ENCODE measurements at regions not wholly inside any gene's neighbourhood (a gene's known extent, or its start where the extent isn't known, plus 50 kb on each side); places are given as distances from the start of the nearest gene placed in this dataset.
"Not testable (repeated sequence)": the region's sequence is repeated elsewhere in the genome, so short reads cannot be mapped to it uniquely, and the experiment has no call there.

DNA sequence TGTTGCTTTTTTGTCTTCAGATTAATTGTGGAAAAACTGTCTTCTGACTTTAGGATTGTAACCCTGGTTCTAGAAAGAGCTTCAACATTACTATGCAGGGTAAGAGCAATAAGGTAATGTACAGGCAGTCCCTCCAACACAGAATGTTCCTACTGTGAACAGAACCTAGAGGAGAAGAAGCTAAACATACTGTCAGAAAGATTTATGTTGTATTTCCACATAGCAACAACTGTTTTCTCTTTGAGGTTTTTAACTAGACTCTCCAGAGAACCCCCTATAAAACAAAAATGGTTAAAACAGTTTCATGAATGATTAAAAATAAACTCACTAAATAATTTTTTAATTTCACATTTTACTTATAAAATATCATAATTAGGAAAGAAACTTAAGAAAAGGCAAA, 64.3 kb upstream of the NAA35 start:
- Histone ChIP-seq H3K36me3 (peaks cover 0 to 5% (median 2%) of the 10 kb centered on the region in 4 donors), H3K27me3 (no peaks in the 10 kb centered on the region), H3K4me1 (peaks cover 0 to 24% (median 7%) of the 10 kb centered on the region in 4 donors), H3K9me3 (no peaks in the 10 kb centered on the region), H3K4me3 (no peak overlapping the region), H3K27ac (replicated peaks in 1 of 4) (peak overlapping the region; percentile 49 to 61 (median 56))
- no peak for TF ChIP-seq POLR2AphosphoS5 (IDR thresholded peaks at IDR 0.05)
- TF ChIP-seq CTCF (IDR thresholded peaks at IDR 0.05), result no peak
- TF ChIP-seq EP300 (IDR thresholded peaks at IDR 0.05), result no peak
- TF ChIP-seq POLR2A (IDR thresholded peaks at IDR 0.05; ENCODE audit: low read depth), result no peak
- DNase-seq (ENCODE audit: extremely low spot score), result no peak
- intact Hi-C loops (cut with DNase I), result no loop called here

- 84% methylated on average over 4 of the region's 5 CpGs for WGBS
- H3K36me3 ChIP-seq, result peaks cover 0 to 28% (median 13%) of the 10 kb centered on the region in 4 donors
- intact Hi-C loops (cut with DNase I); H3K27me3 ChIP-seq; H3K4me3 ChIP-seq; H3K27ac ChIP-seq (replicated peaks in 1 of 4); DNase-seq (ENCODE audit: extremely low spot score); H3K9me3 ChIP-seq: not testable (repeated sequence)
- peaks cover 0 to 24% (median 7%) of the 10 kb centered on the region in 4 donors for H3K4me1 ChIP-seq
Measured at GRCh38 chr9:85878872-85879597, 61.9 kb upstream of the NAA35 start.

- WGBS, result 73% methylated on average over 3 of the region's 3 CpGs
- DNase-seq (ENCODE audit: extremely low spot score); H3K4me3 ChIP-seq; H3K27me3 ChIP-seq; H3K27ac ChIP-seq (replicated peaks in 1 of 4); intact Hi-C loops (cut with DNase I); H3K9me3 ChIP-seq: not testable (repeated sequence)
- Histone ChIP-seq H3K4me1 (peaks cover 0 to 21% (median 7%) of the 10 kb centered on the region in 4 donors), H3K36me3 (peaks cover 0 to 36% (median 17%) of the 10 kb centered on the region in 4 donors)
Measured at GRCh38 chr9:85880507-85880906, 60.4 kb upstream of the NAA35 start.

DNA sequence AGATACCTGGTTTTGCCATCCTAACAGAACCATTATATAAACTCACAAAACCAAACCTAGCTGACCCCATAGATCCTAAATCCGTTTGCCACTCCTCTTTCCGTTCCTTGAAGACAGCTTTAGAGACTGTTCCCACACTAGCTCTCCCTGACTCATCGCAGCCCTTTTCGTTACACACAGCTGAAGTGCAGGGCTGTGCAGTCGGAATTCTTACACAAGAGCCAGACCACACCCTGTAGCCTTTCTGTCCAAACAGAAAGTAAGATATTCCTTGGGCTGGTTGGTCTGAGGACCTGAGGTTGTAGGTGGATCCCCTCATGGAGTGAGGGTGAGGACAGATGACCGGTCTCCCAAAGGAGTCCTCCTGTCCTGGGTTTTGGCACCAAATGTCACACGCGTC, 56.7 kb upstream of the NAA35 start:
- intact Hi-C loops (cut with DNase I), result no loop called here

GRCh38 chr9:85890962-85891361, 50.0 kb upstream of the NAA35 start:
- Histone ChIP-seq H3K27me3 (no peaks in the 10 kb centered on the region), H3K4me3 (no peak overlapping the region), H3K4me1 (no peaks in the 10 kb centered on the region), H3K9me3 (no peaks in the 10 kb centered on the region), H3K36me3 (peaks cover 0 to 6% (median 0%) of the 10 kb centered on the region in 4 donors), H3K27ac (replicated peaks in 1 of 4) (no peak overlapping the region)
- 73% methylated on average over 1 of the region's 1 CpG for WGBS
- intact Hi-C loops (cut with DNase I), result no loop called here
- no peak for DNase-seq (ENCODE audit: extremely low spot score)
- TF ChIP-seq CTCF (IDR thresholded peaks at IDR 0.05) (no peak), EP300 (IDR thresholded peaks at IDR 0.05) (no peak), POLR2A (IDR thresholded peaks at IDR 0.05; ENCODE audit: low read depth) (no peak), POLR2AphosphoS5 (IDR thresholded peaks at IDR 0.05) (no peak)

More for the DNA sequence above, 56.7 kb upstream of the NAA35 start:
- Histone ChIP-seq H3K9me3 (no peaks in the 10 kb centered on the region), H3K4me1 (no peaks in the 10 kb centered on the region), H3K4me3 (no peak overlapping the region), H3K27ac (replicated peaks in 1 of 4) (no peak overlapping the region), H3K36me3 (peaks cover 0 to 36% (median 17%) of the 10 kb centered on the region in 4 donors), H3K27me3 (no peaks in the 10 kb centered on the region)
- TF ChIP-seq POLR2AphosphoS5 (IDR thresholded peaks at IDR 0.05) (no peak), EP300 (IDR thresholded peaks at IDR 0.05) (no peak), CTCF (IDR thresholded peaks at IDR 0.05) (no peak)
- no peak for DNase-seq (ENCODE audit: extremely low spot score)
- WGBS, result 94% methylated on average over 8 of the region's 8 CpGs
